PC-3 (cell line): ENCODE measurements at regions not wholly inside any gene's neighbourhood (a gene's known extent, or its start where the extent isn't known, plus 50 kb on each side); places are given as distances from the start of the nearest gene placed in this dataset.
"Not testable (repeated sequence)": the region's sequence is repeated elsewhere in the genome, so short reads cannot be mapped to it uniquely, and the experiment has no call there.

ENCODE experiments used
- ATAC-seq: fragments of 200-7000 bp; cut with Tn5 transposase; 2 replicates; pipeline ENCODE4 v1.9.1; 2020; ENCODE audit warnings: mild to moderate bottlenecking, moderate library complexity
- BruUV-seq: library from RNA; stranded (reverse); fragments of 400-500 nt; replicated peaks from 2 replicates; lab custom pipeline; 2021; lab: Mats Ljungman, UMichigan
- CTCF ChIA-PET: fragments of 300-600 bp; sonication (Branson Sonifier 250); formaldehyde crosslinking; loops from one replicate; lab custom pipeline; 2022; ENCODE audit warnings: antibody characterized with exemption; lab: Charles Lee
- POLR2A ChIA-PET: fragments of 300-600 bp; sonication (Branson Sonifier 250); formaldehyde crosslinking; loops from one replicate; lab custom pipeline; 2022; ENCODE audit warnings: antibody characterized with exemption; ENCODE audit not compliant: unreplicated experiment; lab: Charles Lee
- DNase-seq: peaks from one replicate; pipeline ENCODE4 v3.0.0-alpha.2; 2015
- H2AFZ ChIP-seq: fragments of 300-600 bp; sonication (generic); 2 replicates; pipeline ENCODE4 v1.6.0; 2016; ENCODE audit warnings: antibody characterized with exemption, low read length
- H3F3A ChIP-seq: fragments of 300-600 bp; sonication (generic); one replicate; pipeline ENCODE4 v1.6.0; 2017; ENCODE audit warnings: antibody characterized with exemption, low read length, control low read depth, mild to moderate bottlenecking; ENCODE audit not compliant: unreplicated experiment
- H3K27ac ChIP-seq: fragments of 300-600 bp; sonication (generic); 2 replicates; pipeline ENCODE4 v1.5.1; 2016; ENCODE audit warnings: mild to moderate bottlenecking, low read length
- H3K27me3 ChIP-seq: fragments of 300-600 bp; sonication (generic); 2 replicates; pipeline ENCODE4 v1.6.1; 2016; ENCODE audit warnings: low read length, mixed read lengths
- H3K36me3 ChIP-seq: fragments of 300-600 bp; sonication (generic); 2 replicates; pipeline ENCODE4 v1.6.1; 2016; ENCODE audit warnings: low read depth, mixed run types, low read length, mixed read lengths
- H3K4me1 ChIP-seq: fragments of 300-600 bp; sonication (generic); 2 replicates; pipeline ENCODE4 v1.5.1; 2016; ENCODE audit warnings: low read length; ENCODE audit not compliant: insufficient read depth
- H3K4me2 ChIP-seq: fragments of 300-600 bp; sonication (generic); 2 replicates; pipeline ENCODE4 v1.6.0; 2016; ENCODE audit warnings: low read length
- H3K4me3 ChIP-seq: fragments of 300-600 bp; sonication (generic); 2 replicates; pipeline ENCODE4 v1.5.1; 2016; ENCODE audit warnings: mild to moderate bottlenecking, low read length, mixed read lengths
- H3K79me2 ChIP-seq: fragments of 300-600 bp; sonication (generic); 2 replicates; pipeline ENCODE4 v1.6.1; 2017; ENCODE audit warnings: low read length, mixed read lengths
- H3K9ac ChIP-seq: fragments of 300-600 bp; sonication (generic); 2 replicates; pipeline ENCODE4 v1.6.0; 2016; ENCODE audit warnings: mild to moderate bottlenecking, low read length
- H3K9me2 ChIP-seq: fragments of 300-600 bp; sonication (generic); replicated peaks from 2 replicates; pipeline ENCODE4 v1.6.1; 2016; ENCODE audit warnings: mixed run types, low read length, mixed read lengths
- H3K9me3 ChIP-seq: fragments of 300-600 bp; sonication (generic); 2 replicates; pipeline ENCODE4 v1.6.1; 2016; ENCODE audit warnings: low read length, mixed read lengths
- H4K20me1 ChIP-seq: fragments of 300-600 bp; sonication (generic); 2 replicates; pipeline ENCODE4 v1.6.1; 2016; ENCODE audit warnings: low read length, mixed read lengths
- EZH2 ChIP-seq: fragments of 300-600 bp; sonication (generic); IDR thresholded peaks from one replicate; pipeline ENCODE4 v1.6.1; 2017; ENCODE audit warnings: antibody characterized with exemption, mild to moderate bottlenecking, low read length; ENCODE audit not compliant: unreplicated experiment
- EZH2phosphoT487 ChIP-seq: fragments of 300-600 bp; sonication (generic); IDR thresholded peaks from 2 replicates; pipeline ENCODE4 v1.6.1; 2018; ENCODE audit warnings: mild to moderate bottlenecking, antibody characterized with exemption, low read length, borderline replicate concordance
- intact Hi-C: fragments of 100-400 bp; cut with micrococcal nuclease; formaldehyde crosslinking; loops from 2 replicates; pipeline ENCODE4 v1.9.0; 2023
- TF ChIP-seq, protein P1 (sequence below): fragments of 300-600 bp; sonication (generic); conservative IDR thresholded peaks from 2 replicates; pipeline ENCODE4 v1.5.1; 2017; ENCODE audit warnings: antibody characterized with exemption, low read depth, mild to moderate bottlenecking, low read length

DNA sequence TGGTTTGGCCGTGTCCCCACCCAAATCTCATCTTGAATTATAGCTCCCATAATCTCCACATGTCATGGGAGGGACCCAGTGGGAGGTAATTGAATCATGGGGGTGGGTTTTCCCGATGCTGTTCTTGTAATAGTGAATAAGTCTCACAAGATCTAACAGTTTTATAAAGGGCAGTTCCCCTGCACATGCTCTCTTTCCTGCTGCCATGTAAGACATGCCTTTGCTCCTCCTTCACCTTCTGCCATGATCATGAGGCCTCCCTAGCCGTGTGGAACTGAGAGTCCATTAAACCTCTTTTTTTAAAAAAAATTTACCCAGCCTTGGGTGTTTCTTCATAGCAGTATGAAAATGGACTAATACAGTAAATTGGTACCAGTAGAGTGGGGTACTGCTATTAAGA lies 510.6 kb upstream of the FANCL start:
- CTCF ChIA-PET, H3K4me1 ChIP-seq: not testable (repeated sequence)

DNA sequence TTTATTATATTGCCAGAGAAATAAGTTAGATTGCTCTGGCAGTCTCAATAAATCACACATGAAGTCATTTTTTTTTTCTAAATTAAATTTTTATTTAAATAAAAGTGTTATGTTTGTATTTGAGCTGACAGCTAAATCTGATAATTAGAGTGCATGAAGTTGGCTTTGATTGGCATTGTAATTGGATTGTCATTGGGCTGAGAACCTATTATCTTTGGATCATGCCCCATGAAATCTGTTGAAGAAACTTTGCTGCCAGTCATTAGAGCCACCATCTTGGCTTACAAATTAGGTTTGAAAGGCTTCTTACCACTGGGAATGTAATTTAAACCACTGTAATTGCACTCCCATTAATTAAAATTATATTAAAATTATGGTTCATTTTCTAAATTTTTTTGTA lies 507.9 kb upstream of the FANCL start:
- ChIA-PET CTCF (no interaction called here), POLR2A (no interaction called here)
- no peaks in the 10 kb centered on the region for H3K79me2 ChIP-seq
- no peak overlapping the region for H2AFZ ChIP-seq
- DNase-seq (no peak), ATAC-seq (no peak)
- H3K27me3 ChIP-seq = no peaks in the 10 kb centered on the region
- intact Hi-C loops = no loop called here
- no peak overlapping the region for H3K27ac ChIP-seq
- no peaks in the 10 kb centered on the region for H3K9me2 ChIP-seq
- no peak overlapping the region for H3K9ac ChIP-seq
- no peaks in the 10 kb centered on the region for H4K20me1 ChIP-seq
- TF ChIP-seq EZH2phosphoT487 (no peak), EZH2 (no peak)
- TF ChIP-seq, protein P1, sequence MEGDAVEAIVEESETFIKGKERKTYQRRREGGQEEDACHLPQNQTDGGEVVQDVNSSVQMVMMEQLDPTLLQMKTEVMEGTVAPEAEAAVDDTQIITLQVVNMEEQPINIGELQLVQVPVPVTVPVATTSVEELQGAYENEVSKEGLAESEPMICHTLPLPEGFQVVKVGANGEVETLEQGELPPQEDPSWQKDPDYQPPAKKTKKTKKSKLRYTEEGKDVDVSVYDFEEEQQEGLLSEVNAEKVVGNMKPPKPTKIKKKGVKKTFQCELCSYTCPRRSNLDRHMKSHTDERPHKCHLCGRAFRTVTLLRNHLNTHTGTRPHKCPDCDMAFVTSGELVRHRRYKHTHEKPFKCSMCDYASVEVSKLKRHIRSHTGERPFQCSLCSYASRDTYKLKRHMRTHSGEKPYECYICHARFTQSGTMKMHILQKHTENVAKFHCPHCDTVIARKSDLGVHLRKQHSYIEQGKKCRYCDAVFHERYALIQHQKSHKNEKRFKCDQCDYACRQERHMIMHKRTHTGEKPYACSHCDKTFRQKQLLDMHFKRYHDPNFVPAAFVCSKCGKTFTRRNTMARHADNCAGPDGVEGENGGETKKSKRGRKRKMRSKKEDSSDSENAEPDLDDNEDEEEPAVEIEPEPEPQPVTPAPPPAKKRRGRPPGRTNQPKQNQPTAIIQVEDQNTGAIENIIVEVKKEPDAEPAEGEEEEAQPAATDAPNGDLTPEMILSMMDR = no peak
- no peaks in the 10 kb centered on the region for H3K36me3 ChIP-seq
- no peaks in the 10 kb centered on the region for H3K9me3 ChIP-seq
- H3K4me1 ChIP-seq = no peaks in the 10 kb centered on the region
- H3F3A ChIP-seq = no peaks in the 10 kb centered on the region
- no peak overlapping the region for H3K4me2 ChIP-seq
- H3K4me3 ChIP-seq = no peak overlapping the region
- BruUV-seq = no TSS peak

More for the DNA sequence above, 510.6 kb upstream of the FANCL start:
- intact Hi-C loops, H4K20me1 ChIP-seq, H3K9me2 ChIP-seq, POLR2A ChIA-PET, H3K4me3 ChIP-seq, DNase-seq, H3K9ac ChIP-seq, H3F3A ChIP-seq, H3K4me2 ChIP-seq, H3K27me3 ChIP-seq, H3K79me2 ChIP-seq, H2AFZ ChIP-seq, ATAC-seq, H3K36me3 ChIP-seq, BruUV-seq, H3K27ac ChIP-seq, H3K9me3 ChIP-seq: not testable (repeated sequence)

DNA sequence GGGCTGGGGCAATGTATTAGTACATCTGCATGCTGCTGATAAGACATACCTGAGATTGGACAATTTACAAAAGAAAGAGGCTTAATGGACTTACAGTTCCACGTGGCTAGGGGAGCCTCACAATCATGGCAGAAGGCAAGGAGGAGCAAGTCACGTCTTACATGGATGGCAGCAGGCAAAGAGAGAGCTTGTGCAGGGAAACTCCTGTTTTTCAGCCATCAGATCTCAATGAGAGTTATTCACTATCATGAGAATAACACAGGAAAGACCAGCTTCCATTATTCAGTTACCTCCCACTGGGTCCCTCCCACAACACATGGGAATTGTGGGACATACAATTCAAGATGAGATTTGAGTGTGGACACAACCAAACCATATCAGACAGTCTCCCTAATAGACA lies 504.2 kb upstream of the FANCL start:
- DNase-seq, CTCF ChIA-PET, BruUV-seq: not testable (repeated sequence)

DNA sequence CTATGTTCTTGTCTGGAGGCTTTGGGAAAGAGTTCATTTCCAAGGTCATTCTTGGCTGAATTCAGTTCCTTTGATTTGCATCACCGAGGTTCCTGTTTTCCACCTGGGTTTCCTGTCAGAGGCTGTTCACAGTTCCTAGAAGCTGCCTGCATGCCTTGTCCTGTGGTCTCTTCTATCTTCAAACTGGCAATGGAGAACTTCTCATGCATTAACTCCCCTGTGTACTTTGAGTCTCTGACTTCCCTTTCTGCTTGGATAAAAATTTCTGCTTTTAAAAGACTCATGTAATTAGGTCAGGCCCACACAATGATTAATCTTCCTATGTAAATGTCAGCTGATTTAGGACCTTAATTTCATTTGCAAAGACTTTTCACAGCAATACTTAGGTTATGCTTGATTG lies 499.3 kb upstream of the FANCL start:
- BruUV-seq = no TSS peak

More for the DNA sequence above, 504.2 kb upstream of the FANCL start:
- H3K27ac ChIP-seq, H2AFZ ChIP-seq, H3K79me2 ChIP-seq, H3K9me2 ChIP-seq, H3K4me2 ChIP-seq, ATAC-seq, H3K9me3 ChIP-seq, H3K4me3 ChIP-seq, H3K9ac ChIP-seq, H3K4me1 ChIP-seq, H4K20me1 ChIP-seq, intact Hi-C loops, H3F3A ChIP-seq, H3K27me3 ChIP-seq, H3K36me3 ChIP-seq: not testable (repeated sequence)
- POLR2A ChIA-PET = interaction anchor here (0.5 kb wide), 1 partner anchor 899 kb away, joined by 4 read pairs; no protein-coding TSS in a partner anchor

More for the DNA sequence above, 499.3 kb upstream of the FANCL start:
- ATAC-seq = no peak
- Histone ChIP-seq H3K79me2 (no peaks in the 10 kb centered on the region), H3K4me2 (no peak overlapping the region), H3K36me3 (no peaks in the 10 kb centered on the region), H4K20me1 (no peaks in the 10 kb centered on the region), H3K9ac (no peak overlapping the region), H2AFZ (no peak overlapping the region), H3K4me1 (peaks cover 14% of the 10 kb centered on the region), H3K9me3 (no peaks in the 10 kb centered on the region), H3F3A (no peaks in the 10 kb centered on the region), H3K9me2 (no peaks in the 10 kb centered on the region), H3K4me3 (no peak overlapping the region), H3K27me3 (no peaks in the 10 kb centered on the region), H3K27ac (no peak overlapping the region)
- intact Hi-C loops = no loop called here
- ChIA-PET CTCF (no interaction called here), POLR2A (no interaction called here)
- no peak for DNase-seq
- TF ChIP-seq, protein P1 = no peak
- TF ChIP-seq EZH2 (no peak), EZH2phosphoT487 (no peak)
